ENCODE measurements at regions not wholly inside any gene's neighbourhood (a gene's known extent, or its start where the extent isn't known, plus 50 kb on each side); places are given as distances from the start of the nearest gene placed in this dataset.

- no peak for ATAC-seq
- WGBS, 4 donors: 48 to 61% (median 56%) methylated on average over 5 of the region's 5 CpGs
- DNase-seq: no peak
- Histone ChIP-seq H3K4me3 (no peak overlapping the region), H3K4me1 (no peaks in the 10 kb centered on the region), H3K36me3 (no peaks in the 10 kb centered on the region), H3K27me3 (no peaks in the 10 kb centered on the region), H3K27ac (no peak overlapping the region), H3K9me3 (peaks cover 0 to 7% (median 0%) of the 10 kb centered on the region in 12 donors)
- TF ChIP-seq POLR2A (IDR thresholded peaks at IDR 0.05) (no peak), CTCF (IDR thresholded peaks at IDR 0.05) (no peak)
- intact Hi-C loops (cut with DNase I): loop anchor here in 3 of 10 donors (10.0 kb wide), 1 partner anchor 293 kb away; no protein-coding TSS in a partner anchor
Measured at GRCh38 chr6:159467473-159468041, 225.5 kb downstream of the SOD2 start.

GRCh38 chr6:159466926-159467325, 226.1 kb downstream of the SOD2 start:
- peaks cover 0 to 3% (median 0%) of the 10 kb centered on the region in 12 donors for H3K9me3 ChIP-seq
- intact Hi-C loops (cut with DNase I): loop anchor here in 3 of 10 donors (10.0 kb wide), 1 partner anchor 292 kb away; no protein-coding TSS in a partner anchor
- ATAC-seq (no peak), DNase-seq (no peak)
- WGBS, 4 donors: 50 to 81% (median 57%) methylated on average over 2 of the region's 2 CpGs
- no peaks in the 10 kb centered on the region for H3K4me1 ChIP-seq
- TF ChIP-seq POLR2A (IDR thresholded peaks at IDR 0.05) (no peak), CTCF (IDR thresholded peaks at IDR 0.05) (no peak)
- no peaks in the 10 kb centered on the region for H3K36me3 ChIP-seq
- H3K4me3 ChIP-seq: no peak overlapping the region
- no peaks in the 10 kb centered on the region for H3K27me3 ChIP-seq
- H3K27ac ChIP-seq: no peak overlapping the region

- H3K27me3 ChIP-seq: no peaks in the 10 kb centered on the region
- H3K4me1 ChIP-seq: no peaks in the 10 kb centered on the region
- DNase-seq: no peak
- intact Hi-C loops (cut with DNase I): loop anchor here in 4 of 10 donors (5.0 to 10.0 kb wide), 2 partner anchors 290 to 293 kb away; no protein-coding TSS in a partner anchor
- no peaks in the 10 kb centered on the region for H3K36me3 ChIP-seq
- TF ChIP-seq POLR2A (IDR thresholded peaks at IDR 0.05) (no peak), CTCF (IDR thresholded peaks at IDR 0.05) (no peak)
- ATAC-seq: peak in 2 of 4 donors; percentile 31 to 37
- no peaks in the 10 kb centered on the region for H3K9me3 ChIP-seq
- 71 to 81% (median 72%) methylated on average over 9 of the region's 9 CpGs for WGBS, 4 donors
- H3K4me3 ChIP-seq: no peak overlapping the region
- no peak overlapping the region for H3K27ac ChIP-seq
Measured at GRCh38 chr6:159464816-159465215, 228.2 kb downstream of the SOD2 start.

GRCh38 chr6:159463119-159463829, 229.8 kb downstream of the SOD2 start:
- peak in 7 of 12 donors; percentile 9 to 43 (median 30) for TF ChIP-seq CTCF (IDR thresholded peaks at IDR 0.05)
- no peak for TF ChIP-seq POLR2A (IDR thresholded peaks at IDR 0.05)
- H3K9me3 ChIP-seq: no peaks in the 10 kb centered on the region
- H3K4me3 ChIP-seq: no peak overlapping the region
- ATAC-seq: no peak
- H3K4me1 ChIP-seq: no peaks in the 10 kb centered on the region
- DNase-seq: no peak
- intact Hi-C loops (cut with DNase I): loop anchor here in 4 of 10 donors (5.0 to 10.0 kb wide), 2 partner anchors 288 to 291 kb away; no protein-coding TSS in a partner anchor
- H3K27me3 ChIP-seq: no peaks in the 10 kb centered on the region
- no peak overlapping the region for H3K27ac ChIP-seq
- WGBS, 4 donors: 70 to 88% (median 82%) methylated on average over 22 of the region's 22 CpGs
- H3K36me3 ChIP-seq: no peaks in the 10 kb centered on the region
